Caco-2 (cell line): ENCODE measurements at regions not wholly inside any gene's neighbourhood (a gene's known extent, or its start where the extent isn't known, plus 50 kb on each side); places are given as distances from the start of the nearest gene placed in this dataset.
A peak's percentile ranks its signal among the peaks of the same experiment; 100 is the strongest.

Source experiments
- BruUV-seq: library from RNA; stranded (reverse); fragments of 400-500 nt; replicated peaks from 2 replicates; lab custom pipeline; 2021; lab: Mats Ljungman, UMichigan
- CTCF ChIA-PET: fragments of 300-600 bp; sonication (Branson Sonifier 250); formaldehyde crosslinking; loops from one replicate; lab custom pipeline; 2022; ENCODE audit warnings: antibody characterized with exemption; lab: Charles Lee
- POLR2A ChIA-PET: fragments of 300-600 bp; sonication (Branson Sonifier 250); formaldehyde crosslinking; loops from one replicate; lab custom pipeline; 2022; ENCODE audit warnings: antibody characterized with exemption; lab: Charles Lee
- DNase-seq, 2 experiments: peaks; one replicate each; pipeline versions ENCODE4 v3.0.0 to v3.0.0-alpha.2; 2020 to 2022
- H3K27me3 ChIP-seq: replicated peaks from 2 replicates; pipeline ENCODE4 v1.6.0; 2011; ENCODE audit warnings: low read length; ENCODE audit not compliant: control insufficient read depth, insufficient read depth
- H3K36me3 ChIP-seq: 2 replicates; pipeline ENCODE4 v1.5.1; 2011; ENCODE audit warnings: low read length; ENCODE audit not compliant: control insufficient read depth, insufficient read depth
- H3K4me1 ChIP-seq: fragments of 250-450 bp; sonication (Bioruptor Pico); 2 replicates; pipeline ENCODE4 v1.5.1; 2020; ENCODE audit warnings: mild to moderate bottlenecking
- H3K4me3 ChIP-seq: 2 replicates; pipeline ENCODE4 v1.5.1; 2011; ENCODE audit warnings: low read depth, mild to moderate bottlenecking, control low read depth, low read length
- H3K9me3 ChIP-seq: fragments of 250-450 bp; sonication (Bioruptor Pico); 2 replicates; pipeline ENCODE4 v1.5.1; 2020; ENCODE audit warnings: mild to moderate bottlenecking, moderate library complexity
- H3K27ac Mint-ChIP-seq: one replicate; pipeline ENCODE4 v1.8.0; 2022; ENCODE audit warnings: mixed read lengths; ENCODE audit not compliant: unreplicated experiment
- H3K27me3 Mint-ChIP-seq: one replicate; pipeline ENCODE4 v1.8.0; 2022; ENCODE audit warnings: mixed read lengths; ENCODE audit not compliant: insufficient read depth, unreplicated experiment
- H3K36me3 Mint-ChIP-seq: one replicate; pipeline ENCODE4 v1.8.0; 2022; ENCODE audit warnings: mild to moderate bottlenecking, mixed read lengths; ENCODE audit not compliant: insufficient read depth, unreplicated experiment
- H3K4me1 Mint-ChIP-seq: one replicate; pipeline ENCODE4 v1.8.0; 2022; ENCODE audit warnings: low read depth, mixed read lengths; ENCODE audit not compliant: unreplicated experiment
- H3K4me3 Mint-ChIP-seq: one replicate; pipeline ENCODE4 v1.8.0; 2022; ENCODE audit warnings: mild to moderate bottlenecking, moderate library complexity, mixed read lengths; ENCODE audit not compliant: unreplicated experiment
- H3K9me3 Mint-ChIP-seq: one replicate; pipeline ENCODE4 v1.8.0; 2022; ENCODE audit warnings: mixed read lengths; ENCODE audit not compliant: unreplicated experiment
- CTCF ChIP-seq, 2 experiments: fragments of 200-600 bp in 1 of 2; IDR thresholded peaks; 1 replicate in 1 of 2; 2 replicates in 1 of 2; pipeline versions ENCODE4 v1.5.1 to v1.8.0; 2011 to 2022; ENCODE audit warnings: antibody characterized with exemption in 1 of 2, control low read depth in 1 of 2, inconsistent platforms in 1 of 2, low read depth in 1 of 2, low read length in 1 of 2, mild to moderate bottlenecking in 1 of 2, moderate library complexity in 1 of 2; ENCODE audit not compliant: insufficient read depth in 1 of 2, severe bottlenecking in 1 of 2, unreplicated experiment in 1 of 2
- intact Hi-C: fragments of 100-400 bp; cut with micrococcal nuclease; formaldehyde crosslinking; loops from one replicate; pipeline ENCODE4 v1.10.0; 2022; ENCODE audit not compliant: unreplicated experiment

GRCh38 chr18:27602092-27602491 lies 417.0 kb upstream of the CHST9 start:
- H3K4me3 Mint-ChIP-seq: no peak overlapping the region
- DNase-seq: no peak
- CTCF ChIA-PET: no interaction called here
- H3K4me3 ChIP-seq: no peak overlapping the region
- POLR2A ChIA-PET: no interaction called here
- no peaks in the 10 kb centered on the region for H3K9me3 ChIP-seq
- H3K36me3 ChIP-seq: no peaks in the 10 kb centered on the region
- TF ChIP-seq CTCF (IDR thresholded peaks at IDR 0.05; ENCODE audit: insufficient read depth in 1 of 2, low read depth in 1 of 2, low read length in 1 of 2, severe bottlenecking in 1 of 2, unreplicated experiment in 1 of 2): no peak
- peaks cover 7% of the 10 kb centered on the region for H3K4me1 Mint-ChIP-seq
- H3K27me3 ChIP-seq: no peaks in the 10 kb centered on the region
- intact Hi-C loops: no loop called here
- no peaks in the 10 kb centered on the region for H3K27me3 Mint-ChIP-seq
- no peaks in the 10 kb centered on the region for H3K4me1 ChIP-seq
- H3K9me3 Mint-ChIP-seq: no peaks in the 10 kb centered on the region
- no peak overlapping the region for H3K27ac Mint-ChIP-seq
- H3K36me3 Mint-ChIP-seq: no peaks in the 10 kb centered on the region
- BruUV-seq: no TSS peak

GRCh38 chr18:27600245-27600644 lies 415.1 kb upstream of the CHST9 start:
- ChIA-PET POLR2A (no interaction called here), CTCF (interaction anchor here (1.0 kb wide), 1 partner anchor 582 kb away, joined by 3 read pairs; no protein-coding TSS in a partner anchor)
- intact Hi-C loops: no loop called here

GRCh38 chr18:27599202-27599829 lies 414.2 kb upstream of the CHST9 start:
- no peak overlapping the region for H3K4me3 ChIP-seq
- H3K9me3 ChIP-seq: no peaks in the 10 kb centered on the region
- DNase-seq: peak in 1 of 2 experiments; percentile 56
- no peaks in the 10 kb centered on the region for H3K27me3 ChIP-seq
- H3K36me3 ChIP-seq: no peaks in the 10 kb centered on the region
- no peaks in the 10 kb centered on the region for H3K27me3 Mint-ChIP-seq
- H3K4me1 Mint-ChIP-seq: peaks cover 1% of the 10 kb centered on the region
- intact Hi-C loops: loop anchor here (1.0 kb wide), 1 partner anchor 235 kb away; no protein-coding TSS in a partner anchor
- H3K27ac Mint-ChIP-seq: no peak overlapping the region
- TF ChIP-seq CTCF (IDR thresholded peaks at IDR 0.05; ENCODE audit: insufficient read depth in 1 of 2, low read depth in 1 of 2, low read length in 1 of 2, severe bottlenecking in 1 of 2, unreplicated experiment in 1 of 2): peak; percentile 29 to 80
- H3K9me3 Mint-ChIP-seq: no peaks in the 10 kb centered on the region
- no peaks in the 10 kb centered on the region for H3K36me3 Mint-ChIP-seq
- no peaks in the 10 kb centered on the region for H3K4me1 ChIP-seq
- POLR2A ChIA-PET: no interaction called here
- H3K4me3 Mint-ChIP-seq: no peak overlapping the region
- no TSS peak for BruUV-seq
- CTCF ChIA-PET: interaction anchor here (0.6 kb wide), 3 partner anchors 32 to 261 kb away, joined by 3 to 5 read pairs (median 4); no protein-coding TSS in a partner anchor

More at GRCh38 chr18:27600245-27600644, 415.1 kb upstream of the CHST9 start:
- no peaks in the 10 kb centered on the region for H3K9me3 Mint-ChIP-seq
- TF ChIP-seq CTCF (IDR thresholded peaks at IDR 0.05; ENCODE audit: insufficient read depth in 1 of 2, low read depth in 1 of 2, low read length in 1 of 2, severe bottlenecking in 1 of 2, unreplicated experiment in 1 of 2): no peak
- Histone ChIP-seq H3K9me3 (no peaks in the 10 kb centered on the region), H3K4me3 (no peak overlapping the region), H3K4me1 (no peaks in the 10 kb centered on the region), H3K36me3 (no peaks in the 10 kb centered on the region), H3K27me3 (no peaks in the 10 kb centered on the region)
- no peaks in the 10 kb centered on the region for H3K36me3 Mint-ChIP-seq
- peaks cover 7% of the 10 kb centered on the region for H3K4me1 Mint-ChIP-seq
- no peak overlapping the region for H3K27ac Mint-ChIP-seq
- BruUV-seq: no TSS peak
- H3K27me3 Mint-ChIP-seq: no peaks in the 10 kb centered on the region
- H3K4me3 Mint-ChIP-seq: no peak overlapping the region
- DNase-seq: no peak
